Kidney (tissue), 13 donors: ENCODE measurements at regions not wholly inside any gene's neighbourhood (a gene's known extent, or its start where the extent isn't known, plus 50 kb on each side); places are given as distances from the start of the nearest gene placed in this dataset.
"Not testable (repeated sequence)": the region's sequence is repeated elsewhere in the genome, so short reads cannot be mapped to it uniquely, and the experiment has no call there.

ENCODE experiments used
- DNase-seq, 5 donors: peaks; one replicate each; pipeline ENCODE4 v3.0.0-alpha.2; 2013 to 2020
- FAIRE-seq: peaks from 2 replicates; lab custom pipeline; 2012; peaks lifted over from hg19 to GRCh38; lab: Jason Lieb, UNC
- H3K27ac ChIP-seq, 2 donors: one replicate each; pipeline ENCODE4 v1.7.0; 2013; ENCODE audit warnings: low read depth in 2 of 2, low read length in 2 of 2, inconsistent platforms in 1 of 2
- H3K27me3 ChIP-seq: one replicate; pipeline ENCODE4 v1.7.1; 2013; ENCODE audit warnings: low read length, inconsistent platforms; ENCODE audit not compliant: control insufficient read depth, insufficient read depth
- H3K36me3 ChIP-seq, 3 donors: one replicate each; pipeline versions ENCODE4 v1.7.0 to v1.7.1; 2013; ENCODE audit warnings: low read length in 3 of 3, control low read depth in 1 of 3, inconsistent platforms in 1 of 3; ENCODE audit not compliant: insufficient read depth in 3 of 3, control insufficient read depth in 2 of 3
- H3K4me1 ChIP-seq, 3 donors: one replicate each; pipeline versions ENCODE4 v1.7.0 to v1.7.1; 2013; ENCODE audit warnings: low read length in 3 of 3, inconsistent platforms in 1 of 3, low read depth in 1 of 3; ENCODE audit not compliant: control insufficient read depth in 2 of 3, insufficient read depth in 2 of 3
- H3K4me3 ChIP-seq, 3 donors: one replicate each; pipeline versions ENCODE4 v1.7.0 to v1.8.1; 2013; ENCODE audit warnings: low read length in 3 of 3, control low read depth in 1 of 3, inconsistent platforms in 1 of 3
- H3K9ac ChIP-seq, 3 donors: one replicate each; pipeline versions ENCODE4 v1.7.0 to v1.7.1; 2013; ENCODE audit warnings: low read length in 3 of 3, control low read depth in 1 of 3, inconsistent platforms in 1 of 3
- H3K9me3 ChIP-seq, 3 donors: one replicate each; pipeline versions ENCODE4 v1.7.0 to v1.7.1; 2013; ENCODE audit warnings: low read length in 3 of 3, control low read depth in 1 of 3, inconsistent platforms in 1 of 3; ENCODE audit not compliant: control insufficient read depth in 2 of 3, insufficient read depth in 1 of 3
- CTCF ChIP-seq: IDR thresholded peaks from 3 replicates; pipeline ENCODE4 v1.5.1; 2012; ENCODE audit warnings: mild to moderate bottlenecking, moderate library complexity, borderline replicate concordance; ENCODE audit not compliant: insufficient read depth; ENCODE audit errors: extremely low read depth
- intact Hi-C: fragments of 100-400 bp; cut with DNase I; formaldehyde crosslinking; loops from one replicate; pipeline ENCODE4 v1.11.1; 2022
- donor health status: control.
- donor health status: control.
- donor health status: control.
- donor health status: control.
- donor health status: control.
- donor health status: DM: yes; HTN: yes; CAD: no.
- donor health status: Normal renal cell carcinoma (clear cell type).

- DNase-seq, intact Hi-C loops, H3K4me3 ChIP-seq, H3K36me3 ChIP-seq, FAIRE-seq, H3K9me3 ChIP-seq, H3K4me1 ChIP-seq, H3K9ac ChIP-seq, H3K27me3 ChIP-seq, H3K27ac ChIP-seq: not testable (repeated sequence)
These were observed 61.3 kb downstream of the ZNF860 start for GRCh38 chr3:32042867-32043266.

- H3K27ac ChIP-seq = no peak overlapping the region
- peak in 3 of 5 donors; percentile 30 to 54 (median 46) for DNase-seq
- no peak for TF ChIP-seq CTCF
- peak overlapping the region in 1 of 3 donors; percentile 20 for H3K4me3 ChIP-seq
- H3K27me3 ChIP-seq = no peaks in the 10 kb centered on the region
- FAIRE-seq = no peak
- peaks cover 0 to 10% (median 0%) of the 10 kb centered on the region in 3 donors for H3K9me3 ChIP-seq
- intact Hi-C loops = no loop called here
- H3K4me1 ChIP-seq = peaks cover 0 to 5% (median 2%) of the 10 kb centered on the region in 3 donors
- no peak overlapping the region for H3K9ac ChIP-seq
- H3K36me3 ChIP-seq = no peaks in the 10 kb centered on the region
These were observed 61.1 kb upstream of the GPD1L start for GRCh38 chr3:32045091-32045915.

- Histone ChIP-seq H3K4me1 (peaks cover 0 to 5% (median 2%) of the 10 kb centered on the region in 3 donors), H3K9me3 (peaks cover 0 to 10% (median 0%) of the 10 kb centered on the region in 3 donors), H3K9ac (no peak overlapping the region), H3K4me3 (no peak overlapping the region), H3K27ac (no peak overlapping the region), H3K36me3 (no peaks in the 10 kb centered on the region), H3K27me3 (no peaks in the 10 kb centered on the region)
- DNase-seq (no peak), FAIRE-seq (no peak)
- intact Hi-C loops = no loop called here
- TF ChIP-seq CTCF = no peak
These were observed 60.3 kb upstream of the GPD1L start for GRCh38 chr3:32046102-32046501.

GRCh38 chr3:32048487-32049182 is 57.8 kb upstream of the GPD1L start:
- DNase-seq (no peak), FAIRE-seq (no peak)
- no peak for TF ChIP-seq CTCF
- Histone ChIP-seq H3K36me3 (no peaks in the 10 kb centered on the region), H3K4me3 (no peak overlapping the region), H3K9ac (no peak overlapping the region), H3K27ac (no peak overlapping the region), H3K4me1 (peaks cover 0 to 5% (median 2%) of the 10 kb centered on the region in 3 donors), H3K27me3 (no peaks in the 10 kb centered on the region), H3K9me3 (peaks cover 0 to under 1% (median 0%) of the 10 kb centered on the region in 3 donors)
- intact Hi-C loops = no loop called here
